ENCODE measurements at regions not wholly inside any gene's neighbourhood (a gene's known extent, or its start where the extent isn't known, plus 50 kb on each side); places are given as distances from the start of the nearest gene placed in this dataset.

GRCh38 chr13:26971990-26972887 lies 199.4 kb downstream of the USP12 start:
- peak; percentile 83 for FAIRE-seq
- DNase-seq (ENCODE audit: extremely low read depth in 1 of 4, low spot score in 3 of 4) = peak; percentile 24 to 52 (median 35)
- no TSS peak for BruUV-seq (replicated peaks)
- ChIA-PET POLR2A (interaction anchor here (0.9 to 2.0 kb wide), 3 partner anchors 9 to 15 kb away, joined by 4 to 6 read pairs (median 5); no protein-coding TSS in a partner anchor), CTCF (ENCODE audit: low intra/inter-chr PET ratio) (interaction anchor here (0.6 kb wide), 1 partner anchor 387 kb away, joined by 3 read pairs; no protein-coding TSS in a partner anchor)
- H2AFZ ChIP-seq (ENCODE audit: low read depth, low read length) = peak overlapping the region; percentile 34; the same call in 1 of the 2 replicates
- H3K27me3 ChIP-seq (ENCODE audit: control insufficient read depth in 2 of 2, insufficient read depth in 2 of 2, low read length in 2 of 2) = no peaks in the 10 kb centered on the region
- H3K4me2 ChIP-seq (ENCODE audit: insufficient read depth, low read length) = no peak overlapping the region; the same call in 1 of the 2 replicates
- H4K20me1 ChIP-seq (replicated peaks; ENCODE audit: control insufficient read depth, insufficient read depth, low read length) = no peaks in the 10 kb centered on the region
- no peaks in the 10 kb centered on the region for H3K79me2 ChIP-seq (ENCODE audit: control insufficient read depth, insufficient read depth, low read length)
- 7% methylated on average over 8 of the region's 10 CpGs for WGBS (ENCODE audit: insufficient coverage, low coverage, missing lambda C conversion rate)
- H3K9me1 ChIP-seq (ENCODE audit: control insufficient read depth, insufficient read depth, low read length) = no peaks in the 10 kb centered on the region
- peak; percentile 76 for ATAC-seq
- intact Hi-C loops (cut with micrococcal nuclease) (no loop called here), in situ Hi-C loops (cut with MboI) (no loop called here)
- H3K9ac ChIP-seq (ENCODE audit: insufficient read depth in 1 of 2, low read depth in 2 of 2, low read length in 2 of 2) = no peak overlapping the region
- H3K4me1 ChIP-seq (replicated peaks in 1 of 2; ENCODE audit: control insufficient read depth in 2 of 2, insufficient read depth in 2 of 2, low read length in 2 of 2) = peaks cover 23 to 37% of the 10 kb centered on the region in 2 experiments
- H3K4me3 ChIP-seq = no peak overlapping the region
- no peaks in the 10 kb centered on the region for H3K9me3 ChIP-seq (replicated peaks; ENCODE audit: control insufficient read depth, insufficient read depth, low read depth, low read length)
- no peak overlapping the region for H3K27ac ChIP-seq (ENCODE audit: extremely low read depth, low read depth, low read length)
- no peaks in the 10 kb centered on the region for H3K36me3 ChIP-seq (ENCODE audit: control insufficient read depth, insufficient read depth, low read length)
- TF ChIP-seq ZBTB43 (CRISPR knock-in tag; IDR thresholded peaks at IDR 0.05) (no peak), ZNF354B (CRISPR knock-in tag; IDR thresholded peaks at IDR 0.05) (no peak), HDAC3 (IDR thresholded peaks at IDR 0.05; ENCODE audit: borderline replicate concordance, partially characterized antibody) (no peak), PHF21A (IDR thresholded peaks at IDR 0.05; ENCODE audit: borderline replicate concordance, low read depth) (no peak), HNRNPL (IDR thresholded peaks at IDR 0.05; ENCODE audit: low read depth, low read length) (no peak), GATAD2A (IDR thresholded peaks at IDR 0.05) (no peak), RBM15 (IDR thresholded peaks at IDR 0.05; ENCODE audit: insufficient read depth, low read length) (no peak), BMI1 (IDR thresholded peaks at IDR 0.05; ENCODE audit: low read length) (no peak), MAFF (IDR thresholded peaks at IDR 0.05; ENCODE audit: low read length) (no peak), SP1 (CRISPR knock-in tag; IDR thresholded peaks at IDR 0.05) (0 out of 2 replicates have a peak, but pooled peaks have one; percentile 14), ZZZ3 (IDR thresholded peaks at IDR 0.05) (no peak), ZNF239 (CRISPR knock-in tag; IDR thresholded peaks at IDR 0.05) (no peak), ZHX1 (conservative IDR thresholded peaks at IDR 0.05; ENCODE audit: low read length) (no peak), MBD2 (IDR thresholded peaks at IDR 0.05; ENCODE audit: borderline replicate concordance, low read depth) (no peak), HDGF (IDR thresholded peaks at IDR 0.05) (no peak), IRF2 (CRISPR knock-in tag; IDR thresholded peaks at IDR 0.05) (no peak), ATF3 (IDR thresholded peaks at IDR 0.05) (no peak), ATF3 (CRISPR knock-in tag; conservative IDR thresholded peaks at IDR 0.05) (no peak), BDP1 (IDR thresholded peaks at IDR 0.05; ENCODE audit: insufficient read depth, insufficient read length) (no peak), HDAC1 (IDR thresholded peaks at IDR 0.05) (0 out of 4 replicates have a peak, but pooled peaks of 1 of the 2 experiments have one; percentile 25)

Measured in K562 (cell line).